Fibroblast of upper back skin (primary cell): ENCODE measurements at regions not wholly inside any gene's neighbourhood (a gene's known extent, or its start where the extent isn't known, plus 50 kb on each side); places are given as distances from the start of the nearest gene placed in this dataset.

Source experiments
- DNase-seq: peaks from one replicate; pipeline ENCODE4 v3.0.0-alpha.2; 2013

DNA sequence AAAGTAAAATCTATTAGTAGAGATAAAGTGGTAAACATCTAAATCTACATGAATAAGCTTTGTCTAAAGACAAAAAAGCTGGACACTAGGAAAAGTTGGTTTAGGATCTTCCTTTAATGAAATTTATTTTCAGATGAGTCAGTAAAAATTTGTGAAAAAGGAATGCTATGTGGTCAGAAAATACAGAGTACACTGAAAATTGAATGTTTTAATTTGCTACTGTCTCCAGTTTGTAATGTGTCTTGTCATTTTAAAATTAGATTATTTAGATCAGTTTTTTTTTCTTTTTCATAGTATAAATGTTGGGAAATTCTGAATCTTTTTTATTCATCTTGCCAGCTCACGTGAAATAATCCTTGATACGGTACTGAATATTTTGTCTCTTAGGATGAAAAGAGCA, 56.9 kb downstream of the SLITRK6 start:
- DNase-seq, result peak; percentile 9

DNA sequence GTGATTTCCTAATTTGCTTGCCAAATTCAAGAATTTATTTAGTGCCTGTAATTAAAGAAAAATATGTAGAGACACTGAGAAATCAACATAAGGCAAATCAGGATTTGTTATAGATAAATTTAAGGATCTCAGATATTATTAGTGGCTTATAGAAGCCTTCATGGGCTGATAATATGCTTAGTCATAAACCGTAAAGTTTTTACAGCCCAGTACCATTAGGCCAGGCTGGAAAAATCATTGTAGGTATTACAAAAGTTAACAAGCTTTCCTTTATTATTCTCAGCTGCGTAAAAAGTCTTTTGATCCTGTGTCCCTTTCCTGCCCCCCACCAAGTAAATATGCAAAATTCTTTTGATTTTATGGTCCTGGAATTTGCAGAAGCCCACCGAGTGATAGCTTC, 58.2 kb downstream of the SLITRK6 start:
- no peak for DNase-seq

DNA sequence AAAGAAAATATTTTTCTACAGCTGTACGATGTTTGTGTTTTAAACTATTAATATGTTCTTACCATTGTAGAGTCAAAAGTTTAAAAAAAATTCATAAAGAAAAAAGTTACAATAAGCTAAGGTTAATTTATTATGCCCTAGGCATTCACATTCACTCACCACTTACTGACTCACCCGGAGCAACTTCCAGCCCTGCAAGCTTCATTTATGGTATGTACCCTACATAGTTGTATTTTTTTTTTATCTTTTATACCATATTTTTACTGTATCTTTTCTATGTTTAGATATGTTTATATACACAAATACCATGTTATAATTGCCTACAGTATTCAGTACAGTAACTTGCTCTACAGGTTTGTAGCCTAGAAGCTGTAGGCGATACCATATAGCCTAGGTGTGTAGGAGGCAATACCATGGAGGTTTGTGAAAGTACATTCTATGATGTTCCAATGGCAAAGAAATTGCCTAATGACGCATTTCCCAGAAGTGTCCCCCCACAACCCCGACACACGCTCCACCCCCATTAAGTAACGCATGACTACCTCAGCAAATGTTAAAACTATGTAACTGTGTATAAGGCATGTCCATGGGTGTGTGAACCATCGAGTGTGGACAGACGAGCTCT, 60.4 kb downstream of the SLITRK6 start:
- DNase-seq, result peak; percentile 55

DNA sequence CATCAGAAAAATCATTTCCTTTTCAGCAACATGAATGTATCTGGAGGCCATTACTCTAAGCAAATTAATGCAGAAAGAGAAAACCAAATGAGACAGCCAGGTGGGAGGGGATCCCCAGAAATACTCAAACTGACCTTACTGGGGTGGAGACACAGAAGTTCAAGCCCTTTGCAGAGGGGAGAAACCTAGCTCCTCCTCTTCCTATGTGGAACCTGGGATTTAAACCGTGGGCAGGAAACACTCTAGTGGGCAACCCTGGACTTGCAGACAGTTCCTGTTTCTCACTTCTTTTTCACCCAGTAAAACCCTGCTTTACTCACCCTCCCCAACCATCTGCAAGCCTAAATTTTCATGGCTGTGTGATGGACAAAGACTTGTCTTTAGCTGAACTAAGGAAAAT, 61.3 kb downstream of the SLITRK6 start:
- no peak for DNase-seq

DNA sequence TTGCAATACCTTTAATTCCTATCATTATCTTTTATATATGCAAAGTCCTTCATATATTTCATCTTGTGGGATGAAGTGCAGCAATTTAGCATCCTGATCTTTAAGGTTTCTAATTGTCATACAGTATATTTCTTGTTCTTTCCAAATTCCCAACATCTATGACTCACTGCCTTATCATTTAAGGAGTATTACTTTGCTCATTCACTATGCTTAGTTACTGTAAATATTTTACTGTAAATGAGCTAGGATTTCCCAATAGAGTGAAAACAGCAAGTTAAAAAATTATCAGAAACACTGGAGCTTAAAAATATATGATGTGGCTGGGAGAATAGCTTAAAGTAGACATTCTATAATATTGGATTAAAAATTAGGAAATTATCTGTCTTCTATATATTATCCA, 69.9 kb downstream of the SLITRK6 start:
- DNase-seq, result peak; percentile 44

DNA sequence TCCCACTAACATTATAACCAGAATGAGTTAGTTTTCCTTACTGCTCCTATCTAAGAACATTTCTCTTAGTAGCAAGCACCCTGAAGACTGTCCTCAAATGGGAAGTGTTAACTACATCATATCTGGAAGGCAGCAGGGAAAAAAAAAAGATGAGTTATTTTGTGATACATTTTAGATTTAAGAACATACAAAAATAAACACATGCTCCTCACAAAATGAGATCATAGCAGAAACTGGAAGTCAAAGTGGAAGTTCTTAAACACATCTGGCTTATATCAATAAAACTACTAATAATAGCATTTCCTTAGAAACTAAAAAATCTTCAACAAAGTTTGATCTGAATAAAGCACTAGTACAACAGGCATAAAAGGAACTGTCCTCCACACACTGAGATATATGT, 70.4 kb downstream of the SLITRK6 start:
- peak; percentile 10 for DNase-seq

DNA sequence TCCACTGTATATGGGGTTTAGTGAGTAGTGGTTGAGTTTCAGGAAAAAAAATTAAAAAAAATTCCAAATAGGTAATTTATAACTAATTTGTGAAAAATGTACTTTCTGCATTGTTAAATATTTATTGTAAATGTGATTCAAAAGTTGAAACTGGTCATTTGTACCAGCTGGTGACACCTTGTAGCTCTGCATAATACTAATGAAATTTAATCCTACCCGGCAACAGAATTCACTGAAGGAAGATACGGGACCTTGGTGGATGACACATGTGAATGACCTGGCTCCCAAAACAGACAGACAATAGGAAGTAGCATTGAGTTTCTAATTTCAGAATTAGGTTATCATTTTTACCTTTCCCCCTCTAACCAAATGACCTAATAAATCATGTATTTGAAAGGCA, 73.8 kb downstream of the SLITRK6 start:
- no peak for DNase-seq

DNA sequence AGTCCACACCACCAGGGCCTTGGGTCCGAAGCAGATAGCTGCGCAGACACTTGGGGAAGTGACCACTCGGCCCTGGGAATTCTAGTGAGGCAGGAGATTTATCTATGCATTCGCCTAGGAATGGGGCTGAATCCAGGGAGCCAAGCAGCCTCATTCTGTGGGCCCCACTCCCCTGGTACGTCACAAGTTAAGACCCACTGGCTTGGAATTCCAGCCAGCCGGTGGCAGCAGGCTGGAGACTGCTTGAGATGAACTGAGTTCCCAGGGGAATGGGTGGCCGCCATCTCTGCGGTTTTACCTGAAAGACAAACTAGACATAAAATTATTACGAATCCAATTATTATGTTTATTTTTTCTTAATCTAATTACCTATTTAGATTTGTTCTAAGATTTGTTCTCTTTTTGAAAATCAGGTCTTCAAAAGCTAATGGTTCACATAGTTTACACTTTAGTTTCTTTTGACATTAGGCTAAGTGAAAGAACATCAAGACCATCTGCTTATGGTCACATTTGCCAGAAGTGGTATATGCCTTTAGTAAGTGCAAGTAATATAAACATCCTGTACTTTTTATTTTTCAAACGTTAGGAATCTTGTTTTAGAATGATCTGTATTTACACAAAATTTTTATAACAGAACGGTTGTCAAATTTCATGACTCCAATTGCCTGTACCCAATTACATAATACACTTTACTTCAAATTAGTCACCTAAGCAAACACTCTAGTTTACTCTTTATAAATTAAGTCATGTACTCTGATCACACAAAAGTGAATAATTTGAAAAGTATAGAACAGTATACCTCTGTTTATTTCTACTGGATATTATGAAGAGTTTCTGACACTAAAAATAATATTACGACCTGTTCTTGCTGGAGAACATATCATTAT, 74.4 kb downstream of the SLITRK6 start:
- DNase-seq, result no peak

DNA sequence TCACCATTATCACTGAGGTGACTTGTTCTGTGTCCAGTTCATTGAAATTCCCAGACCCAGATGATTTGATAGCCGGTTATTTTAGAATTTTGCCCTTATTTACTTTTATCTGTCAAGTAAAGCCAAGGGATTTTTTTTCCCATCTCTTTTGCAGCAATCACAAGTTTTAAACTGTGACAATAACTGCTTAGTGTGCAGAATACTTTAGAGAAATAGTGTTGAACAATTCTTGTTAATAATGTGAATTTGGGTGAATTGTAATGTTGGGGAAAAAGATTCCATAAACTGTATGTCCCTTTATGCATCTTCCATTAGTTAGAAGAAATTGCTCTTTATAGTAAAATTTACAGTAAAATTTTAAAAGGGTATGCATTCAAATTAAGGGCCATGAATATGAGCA, 79.5 kb downstream of the SLITRK6 start:
- no peak for DNase-seq

DNA sequence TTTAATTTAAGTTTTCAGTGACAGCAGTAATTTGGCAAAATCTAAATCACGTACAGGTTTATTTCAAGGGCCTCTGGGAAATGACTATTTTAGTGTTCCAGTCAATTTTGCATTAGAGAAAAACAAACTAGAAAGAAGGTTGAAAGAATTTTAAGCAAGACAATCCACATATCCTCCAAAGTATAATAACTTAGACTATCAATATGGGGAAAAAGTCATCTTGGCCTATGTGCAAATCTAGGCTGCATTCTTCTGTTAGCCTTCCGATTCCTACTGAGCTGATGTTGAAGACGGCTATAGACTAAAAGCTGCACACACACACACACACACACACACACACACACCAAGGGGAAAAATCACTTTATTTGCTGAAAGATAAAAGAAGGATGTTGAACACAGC, 81.3 kb downstream of the SLITRK6 start:
- DNase-seq, result no peak

DNA sequence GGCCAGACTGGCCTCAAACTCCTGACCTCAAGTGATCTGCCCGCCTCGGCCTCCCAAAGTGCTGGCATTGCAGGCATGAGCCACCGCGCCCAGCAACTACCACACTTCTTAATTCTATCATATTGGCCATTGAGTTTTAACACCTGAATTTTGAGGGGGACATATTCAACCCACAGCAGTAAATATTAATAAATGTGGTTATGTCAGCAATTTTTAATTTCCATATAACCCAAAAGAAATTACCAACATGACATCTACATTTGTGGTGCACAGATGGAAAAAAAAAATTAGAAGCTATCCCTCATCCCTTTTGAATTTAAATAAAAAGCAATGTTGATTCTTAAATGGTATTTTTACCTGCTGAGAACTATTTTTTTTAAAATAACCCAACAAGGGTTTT, 88.7 kb downstream of the SLITRK6 start:
- no peak for DNase-seq

DNA sequence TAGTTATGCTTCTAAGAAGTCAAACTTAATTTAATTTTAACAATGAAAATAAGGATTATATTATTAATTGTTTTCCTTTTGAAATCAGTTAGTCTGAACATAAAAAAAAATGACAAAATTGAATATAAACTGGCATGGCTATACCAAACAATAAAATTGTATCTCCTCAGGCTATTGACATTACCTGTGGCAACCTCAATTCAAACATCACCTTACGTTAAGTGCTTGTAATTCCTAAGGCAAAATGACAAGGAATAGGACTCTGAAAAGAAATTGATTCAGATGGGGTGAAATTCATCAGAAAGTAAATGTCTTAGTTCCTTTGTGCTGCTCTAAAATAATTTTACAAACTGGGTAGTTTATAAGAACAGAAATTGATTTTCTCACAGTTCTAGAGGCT, 89.5 kb downstream of the SLITRK6 start:
- DNase-seq, result no peak

DNA sequence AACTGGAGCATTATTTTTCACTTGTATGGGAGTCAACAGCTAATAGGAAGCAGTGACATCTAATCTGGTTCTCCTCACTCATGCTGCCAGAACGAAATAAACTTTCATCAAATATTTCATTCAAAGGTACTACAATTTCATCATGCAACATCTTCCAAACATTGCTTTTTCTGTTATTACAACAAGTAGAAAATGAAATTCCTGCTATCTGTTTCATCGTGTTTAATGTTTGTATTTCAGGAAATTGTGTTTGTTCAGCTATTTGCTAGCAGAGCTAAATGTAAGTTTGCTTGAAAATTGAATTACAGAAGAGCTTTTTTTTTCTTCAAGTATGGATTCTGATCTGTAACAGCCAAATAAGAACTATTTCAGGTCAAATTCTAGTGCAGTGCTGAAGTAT, 90.1 kb downstream of the SLITRK6 start:
- peak; percentile 39 for DNase-seq

DNA sequence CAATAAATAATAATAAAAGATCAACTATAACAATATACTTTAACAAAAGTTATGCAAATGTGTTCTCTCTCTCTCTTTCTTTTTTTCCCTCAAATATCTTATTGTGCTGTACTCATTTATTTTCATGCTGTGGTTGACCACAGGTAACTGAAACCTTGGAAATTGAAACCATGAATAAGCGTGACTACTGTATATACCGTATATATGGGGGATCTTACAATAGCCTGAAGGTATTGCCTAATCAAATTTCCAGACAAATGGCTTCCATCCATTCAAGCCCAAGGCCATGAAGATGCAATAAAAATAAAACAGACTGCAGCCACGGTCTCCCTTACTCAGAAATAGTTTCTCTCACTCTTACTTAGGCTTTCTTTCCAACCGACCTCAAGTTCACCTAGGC, 98.3 kb downstream of the SLITRK6 start:
- DNase-seq, result peak; percentile 3

DNA sequence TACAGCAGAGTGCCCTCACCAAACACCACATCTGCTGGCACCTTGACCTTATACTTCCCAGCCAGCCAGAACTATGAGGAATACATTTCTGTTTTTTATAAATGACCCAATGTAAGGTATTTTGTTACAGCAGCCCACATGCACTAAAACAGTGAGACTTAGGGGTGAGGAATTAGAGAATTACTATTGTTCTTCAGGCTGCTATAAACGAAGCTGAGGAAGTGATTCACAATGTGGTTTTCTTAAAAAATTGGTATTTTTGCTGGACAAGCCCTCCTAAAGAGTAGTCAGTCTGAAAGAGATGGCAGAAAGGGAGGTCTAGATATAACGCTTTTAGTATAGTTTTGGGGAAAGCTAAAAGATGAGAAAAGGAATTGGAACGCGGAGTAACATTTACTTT, 101.0 kb downstream of the SLITRK6 start:
- peak; percentile 2 for DNase-seq

DNA sequence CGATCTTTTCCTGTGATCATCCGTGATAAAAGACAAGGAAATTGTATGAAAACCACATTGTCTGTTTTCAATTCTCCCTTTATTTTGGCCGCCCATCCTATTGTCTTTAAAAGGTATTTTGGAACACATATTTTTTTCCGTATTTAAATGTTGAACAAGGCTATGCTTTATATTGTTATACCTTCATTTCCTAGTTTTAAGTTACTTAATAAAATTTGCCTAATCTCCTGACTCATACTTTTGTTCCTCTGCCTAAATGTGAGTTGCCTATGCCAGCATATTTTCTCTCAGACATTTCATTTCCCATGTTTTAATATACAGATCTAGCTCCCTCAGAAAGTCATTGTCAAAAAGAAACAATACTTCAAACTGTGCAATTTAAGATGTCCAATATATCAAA, 104.2 kb downstream of the SLITRK6 start:
- peak; percentile 6 for DNase-seq

DNA sequence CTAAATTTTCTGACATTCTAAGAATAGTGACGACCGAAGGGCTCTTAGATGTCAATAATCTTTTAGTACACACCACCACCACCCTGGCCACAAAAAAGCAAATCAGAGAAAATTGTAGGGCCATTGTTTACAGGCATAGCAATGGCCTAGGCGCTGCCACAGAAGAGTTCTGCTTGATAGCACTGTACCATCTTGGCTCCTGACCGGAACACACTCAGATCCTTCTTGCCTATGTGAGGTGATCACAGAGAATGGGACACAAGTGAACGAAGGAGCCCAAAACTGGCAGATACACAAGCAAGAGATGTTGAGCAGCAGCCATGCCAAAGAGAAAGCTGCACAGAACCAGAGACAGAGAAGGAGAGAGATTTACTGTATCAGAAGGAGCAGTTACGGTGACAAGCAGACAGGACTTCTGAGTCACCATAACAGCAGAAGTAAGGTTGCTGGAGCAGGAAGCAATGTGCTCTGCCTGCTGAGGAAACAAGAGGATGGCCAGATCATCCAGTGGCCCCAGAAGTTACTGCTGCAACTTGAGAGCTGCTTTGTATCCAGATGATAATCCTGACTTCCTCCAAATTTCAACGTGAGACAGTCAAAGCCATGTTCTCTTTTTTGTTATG, 105.2 kb downstream of the SLITRK6 start:
- DNase-seq, result peak; percentile 8

DNA sequence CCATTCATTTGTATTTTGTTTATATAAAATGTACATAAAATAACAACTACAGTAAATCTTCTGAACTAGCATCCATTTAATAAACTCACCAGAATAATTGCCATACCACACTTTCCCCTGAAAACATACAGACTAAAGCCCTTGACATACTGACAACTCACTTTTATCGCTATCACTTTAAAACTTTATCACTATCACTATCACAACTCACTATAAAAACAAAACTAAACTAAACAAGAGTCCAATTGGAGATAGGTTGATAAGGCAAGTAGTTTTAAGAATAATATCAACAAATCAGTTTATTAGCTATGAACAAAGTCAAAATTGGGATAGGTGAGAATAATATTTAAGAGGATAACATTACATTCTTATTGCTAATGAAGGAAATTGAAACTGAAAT, 108.9 kb downstream of the SLITRK6 start:
- no peak for DNase-seq

DNA sequence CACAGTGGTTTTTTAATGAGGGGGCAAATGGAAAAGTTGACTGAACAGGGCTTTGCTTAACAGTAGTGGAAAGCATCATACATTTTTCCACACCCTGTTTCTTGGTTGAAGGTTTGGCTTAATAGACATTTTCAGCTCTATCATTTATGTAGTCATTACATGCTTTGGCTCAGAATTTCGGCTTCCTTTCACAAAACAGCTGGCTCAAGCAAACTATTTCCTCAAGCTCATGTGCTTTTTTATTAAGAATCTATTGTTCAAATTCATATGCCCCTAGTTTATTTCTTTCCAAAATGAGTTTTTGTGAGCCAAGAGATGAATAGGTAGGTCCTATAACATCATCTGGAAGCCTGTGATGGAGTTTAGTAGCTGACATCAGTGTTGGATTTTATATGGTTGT, 113.8 kb downstream of the SLITRK6 start:
- no peak for DNase-seq

DNA sequence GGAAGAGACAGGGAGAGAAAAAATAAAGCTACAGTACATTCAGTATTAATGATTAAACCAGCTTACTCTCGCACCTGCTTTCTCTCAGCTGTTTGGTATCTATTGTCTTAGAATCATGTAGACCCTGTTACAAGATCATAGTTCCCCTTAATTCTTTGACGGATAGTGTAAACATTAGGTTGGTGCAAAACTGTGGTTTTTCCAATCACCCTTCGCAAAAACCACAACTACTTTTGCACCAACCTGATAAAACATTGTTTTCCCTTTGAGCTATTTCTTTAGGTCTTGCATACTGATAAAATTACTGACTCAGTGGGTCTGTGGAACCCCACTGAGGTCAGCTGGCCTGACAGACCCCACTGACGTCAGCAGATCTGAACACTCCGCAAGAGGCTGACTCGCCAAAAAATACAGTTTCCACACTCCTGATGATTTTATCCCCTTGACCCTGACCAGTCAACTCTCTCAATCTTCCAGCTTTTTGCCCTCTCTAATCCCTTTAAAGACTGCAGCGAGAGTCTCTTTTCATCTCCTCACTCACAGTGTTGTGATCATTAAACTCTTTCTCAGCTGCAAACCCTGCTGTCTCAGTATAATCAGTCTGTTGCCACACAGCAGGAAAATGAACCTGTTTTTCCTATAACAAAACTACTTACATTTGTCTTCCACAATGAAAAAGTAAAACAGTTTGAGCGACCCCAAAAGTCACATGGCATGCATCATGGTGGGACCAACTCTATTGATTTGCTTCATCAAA, 123.9 kb downstream of the SLITRK6 start:
- no peak for DNase-seq

DNA sequence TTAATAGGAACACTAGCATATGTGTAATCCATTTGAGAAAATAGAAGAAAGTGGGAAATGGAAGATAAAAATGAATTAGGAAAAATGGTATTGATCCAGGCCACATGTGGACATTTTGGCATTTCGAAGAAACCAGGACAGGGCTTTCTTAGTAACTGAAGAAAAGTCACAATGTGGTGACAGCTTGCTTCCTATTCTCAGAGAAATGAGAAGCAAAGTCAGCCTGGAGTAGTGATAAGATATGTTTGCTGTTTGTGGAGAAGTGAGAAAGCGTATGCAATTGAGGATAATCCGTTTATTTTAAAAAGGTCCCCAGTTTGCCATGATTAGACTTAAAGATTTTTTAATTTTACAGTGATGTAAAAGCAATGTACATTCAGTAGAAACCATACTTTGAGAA, 127.9 kb downstream of the SLITRK6 start:
- no peak for DNase-seq

DNA sequence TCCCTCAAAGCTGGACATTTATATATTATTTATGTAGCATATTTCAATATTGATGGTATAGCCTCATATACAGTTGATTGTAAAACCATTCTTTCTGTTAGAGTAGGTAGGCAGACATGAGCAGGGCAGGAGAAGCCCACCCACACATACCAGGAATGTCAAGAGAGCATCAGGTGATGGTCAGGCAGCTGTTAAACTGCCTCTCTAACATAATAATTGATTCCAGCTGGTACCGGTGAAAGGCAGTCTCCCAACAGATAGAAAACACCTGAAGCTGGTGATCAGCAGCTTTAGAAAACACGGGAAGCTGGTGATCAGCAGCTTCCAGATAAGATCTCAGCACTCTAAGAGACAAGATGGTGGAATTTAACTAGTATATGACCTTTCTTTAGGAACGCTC, 132.9 kb downstream of the SLITRK6 start:
- DNase-seq, result no peak

DNA sequence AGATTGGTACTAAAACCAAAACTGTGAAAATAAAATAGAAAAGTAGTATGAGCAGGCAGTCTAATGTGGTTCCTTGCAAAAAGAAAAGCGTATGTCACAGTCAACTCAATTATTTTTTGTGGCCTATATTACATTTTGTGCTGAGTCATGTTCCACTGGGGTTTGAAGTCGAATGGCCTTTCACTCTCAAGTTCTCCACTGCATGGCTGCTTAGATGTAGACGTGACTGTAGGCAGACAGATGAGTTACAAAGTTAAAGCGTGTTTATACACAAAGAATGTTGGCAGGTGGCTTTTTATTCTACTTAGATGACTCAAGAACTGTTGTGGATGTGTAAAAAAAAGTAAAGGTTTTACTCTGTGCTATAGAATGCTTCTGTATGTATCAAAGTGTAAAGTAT, 133.9 kb downstream of the SLITRK6 start:
- DNase-seq, result peak; percentile 81
